ENCODE measurements at regions not wholly inside any gene's neighbourhood (a gene's known extent, or its start where the extent isn't known, plus 50 kb on each side); places are given as distances from the start of the nearest gene placed in this dataset.
A peak's percentile ranks its signal among the peaks of the same experiment; 100 is the strongest.

- in situ Hi-C loops (cut with HindIII; ENCODE audit: low pct_unique_long_range_greater_than_20kb, low sequenced_read_pairs) = no loop called here
- DNase-seq (ENCODE audit: low read depth, low spot score) = no peak
These were observed 155.2 kb downstream of the ZNF365 start for GRCh38 chr10:62529396-62529795.

GRCh38 chr10:62534031-62534430 lies 159.9 kb downstream of the ZNF365 start:
- in situ Hi-C loops (cut with HindIII; ENCODE audit: low pct_unique_long_range_greater_than_20kb, low sequenced_read_pairs) = no loop called here
- DNase-seq (ENCODE audit: low read depth, low spot score) = no peak

GRCh38 chr10:62538606-62539005 lies 164.4 kb downstream of the ZNF365 start:
- in situ Hi-C loops (cut with HindIII; ENCODE audit: low pct_unique_long_range_greater_than_20kb, low sequenced_read_pairs) = no loop called here
- no peak for DNase-seq (ENCODE audit: low read depth, low spot score)

- DNase-seq (ENCODE audit: low read depth, low spot score) = peak; percentile 1
- in situ Hi-C loops (cut with HindIII; ENCODE audit: low pct_unique_long_range_greater_than_20kb, low sequenced_read_pairs) = no loop called here
These were observed 166.2 kb downstream of the ZNF365 start for GRCh38 chr10:62540389-62540788.

GRCh38 chr10:62541811-62542210 lies 167.6 kb downstream of the ZNF365 start:
- DNase-seq (ENCODE audit: low read depth, low spot score) = no peak
- in situ Hi-C loops (cut with HindIII; ENCODE audit: low pct_unique_long_range_greater_than_20kb, low sequenced_read_pairs) = no loop called here

GRCh38 chr10:62543571-62544355 lies 169.6 kb downstream of the ZNF365 start:
- in situ Hi-C loops (cut with HindIII; ENCODE audit: low pct_unique_long_range_greater_than_20kb, low sequenced_read_pairs) = no loop called here
- DNase-seq (ENCODE audit: low read depth, low spot score) = no peak

GRCh38 chr10:62545160-62546066 lies 171.2 kb downstream of the ZNF365 start:
- DNase-seq (ENCODE audit: low read depth, low spot score) = no peak
- in situ Hi-C loops (cut with HindIII; ENCODE audit: low pct_unique_long_range_greater_than_20kb, low sequenced_read_pairs) = no loop called here

- in situ Hi-C loops (cut with HindIII; ENCODE audit: low pct_unique_long_range_greater_than_20kb, low sequenced_read_pairs) = no loop called here
These were observed 174.5 kb downstream of the ZNF365 start for GRCh38 chr10:62548686-62549085.

GRCh38 chr10:62550173-62550572 lies 176.0 kb downstream of the ZNF365 start:
- in situ Hi-C loops (cut with HindIII; ENCODE audit: low pct_unique_long_range_greater_than_20kb, low sequenced_read_pairs) = no loop called here
- no peak for DNase-seq (ENCODE audit: low read depth, low spot score)

More at GRCh38 chr10:62548686-62549085, 174.5 kb downstream of the ZNF365 start:
- DNase-seq (ENCODE audit: low read depth, low spot score) = no peak

- in situ Hi-C loops (cut with HindIII; ENCODE audit: low pct_unique_long_range_greater_than_20kb, low sequenced_read_pairs) = no loop called here
- peak; percentile 68 for DNase-seq (ENCODE audit: low read depth, low spot score)
These were observed 180.5 kb downstream of the ZNF365 start for GRCh38 chr10:62554632-62555199.

- DNase-seq (ENCODE audit: low read depth, low spot score) = no peak
These were observed 185.5 kb downstream of the ZNF365 start for GRCh38 chr10:62559481-62560200.

GRCh38 chr10:62560201-62560819 lies 186.1 kb downstream of the ZNF365 start:
- in situ Hi-C loops (cut with HindIII; ENCODE audit: low pct_unique_long_range_greater_than_20kb, low sequenced_read_pairs) = no loop called here
- no peak for DNase-seq (ENCODE audit: low read depth, low spot score)

More at GRCh38 chr10:62559481-62560200, 185.5 kb downstream of the ZNF365 start:
- in situ Hi-C loops (cut with HindIII; ENCODE audit: low pct_unique_long_range_greater_than_20kb, low sequenced_read_pairs) = no loop called here

GRCh38 chr10:62561151-62561550 lies 187.0 kb downstream of the ZNF365 start:
- no peak for DNase-seq (ENCODE audit: low read depth, low spot score)
- in situ Hi-C loops (cut with HindIII; ENCODE audit: low pct_unique_long_range_greater_than_20kb, low sequenced_read_pairs) = no loop called here

- in situ Hi-C loops (cut with HindIII; ENCODE audit: low pct_unique_long_range_greater_than_20kb, low sequenced_read_pairs) = no loop called here
These were observed 187.9 kb downstream of the ZNF365 start for GRCh38 chr10:62562101-62562500.

GRCh38 chr10:62562795-62563194 lies 188.6 kb downstream of the ZNF365 start:
- in situ Hi-C loops (cut with HindIII; ENCODE audit: low pct_unique_long_range_greater_than_20kb, low sequenced_read_pairs) = no loop called here
- DNase-seq (ENCODE audit: low read depth, low spot score) = no peak

More at GRCh38 chr10:62562101-62562500, 187.9 kb downstream of the ZNF365 start:
- DNase-seq (ENCODE audit: low read depth, low spot score) = no peak

GRCh38 chr10:62573929-62574328 lies 199.8 kb downstream of the ZNF365 start:
- no peak for DNase-seq (ENCODE audit: low read depth, low spot score)
- in situ Hi-C loops (cut with HindIII; ENCODE audit: low pct_unique_long_range_greater_than_20kb, low sequenced_read_pairs) = no loop called here

- in situ Hi-C loops (cut with HindIII; ENCODE audit: low pct_unique_long_range_greater_than_20kb, low sequenced_read_pairs) = no loop called here
These were observed 202.9 kb downstream of the ZNF365 start for GRCh38 chr10:62577076-62577475.

More at GRCh38 chr10:62577076-62577475, 202.9 kb downstream of the ZNF365 start:
- no peak for DNase-seq (ENCODE audit: low read depth, low spot score)

All from SK-MEL-5 (cell line).